Suppressor macrophage treated with lipopolysaccharide for 1 hour (primary cell): ENCODE measurements at regions not wholly inside any gene's neighbourhood (a gene's known extent, or its start where the extent isn't known, plus 50 kb on each side); places are given as distances from the start of the nearest gene placed in this dataset.

Source experiments
- DNase-seq, 3 donors: peaks; one replicate each; pipeline ENCODE4 v3.0.0-alpha.2; 2020 to 2022

DNA sequence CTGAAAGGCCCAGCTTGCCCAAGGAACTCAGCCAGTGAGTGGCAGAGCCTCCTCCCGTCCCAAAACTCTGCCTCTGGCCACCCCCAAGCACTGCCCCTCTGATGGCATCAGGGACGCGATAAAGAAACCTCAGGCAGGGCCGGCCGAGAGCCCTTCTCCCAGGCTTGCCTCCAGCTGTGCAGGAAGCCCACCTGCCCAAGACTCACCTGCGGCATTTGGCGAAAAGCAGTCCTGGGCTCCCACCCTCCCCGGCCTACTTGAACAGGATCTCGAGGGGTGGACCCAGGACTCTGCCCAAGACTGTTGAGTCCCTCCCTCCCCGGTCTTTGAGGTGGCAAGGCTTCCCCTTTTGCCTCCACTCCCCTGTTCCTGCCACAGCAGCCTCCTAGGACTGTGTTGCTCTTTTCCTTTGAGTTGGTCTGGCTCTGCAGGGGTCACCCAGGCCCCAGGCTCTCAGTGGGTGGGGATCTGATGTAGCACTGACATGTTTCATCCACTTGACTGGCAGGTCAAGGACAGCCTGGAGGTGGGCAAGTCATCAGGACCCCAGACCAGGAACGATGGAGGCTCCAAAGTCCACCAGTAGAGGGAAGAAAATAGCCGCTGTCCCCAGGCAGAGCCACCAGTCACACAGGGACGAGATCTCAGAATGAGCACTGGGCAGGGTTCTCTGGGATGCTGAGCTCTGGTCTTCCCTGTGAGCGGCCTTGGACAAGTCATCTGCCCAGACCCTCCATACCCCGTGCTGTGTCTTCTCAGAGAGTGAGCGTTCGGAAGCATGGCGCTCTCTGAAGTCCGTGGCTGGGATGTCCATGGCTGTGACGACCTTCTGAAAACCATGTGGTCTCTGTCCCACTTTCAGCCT lies 111.0 kb upstream of the TNRC6C start:
- DNase-seq = no peak

DNA sequence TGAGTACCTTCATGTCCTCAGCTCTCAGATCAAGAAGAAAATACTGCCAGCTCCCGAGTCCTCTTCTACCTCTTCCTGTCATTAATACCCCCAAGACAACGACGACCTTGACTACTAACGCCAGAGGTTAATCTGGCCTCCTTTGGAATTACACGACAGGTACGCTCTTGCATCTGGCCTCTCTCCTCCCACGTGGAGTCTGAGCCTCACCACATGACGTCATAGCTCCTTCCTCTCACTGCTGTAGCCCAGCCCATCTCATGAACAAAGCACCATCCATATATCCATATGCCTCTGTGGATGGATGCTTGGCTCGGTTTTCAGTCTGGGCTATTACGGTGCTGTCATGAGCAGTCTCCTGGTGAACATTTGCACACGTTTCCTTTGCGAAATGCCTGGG lies 110.2 kb upstream of the TNRC6C start:
- DNase-seq = peak in 1 of 3 donors; percentile 27

- no peak for DNase-seq
These were observed 109.3 kb upstream of the TNRC6C start for GRCh38 chr17:77849239-77849638.

DNA sequence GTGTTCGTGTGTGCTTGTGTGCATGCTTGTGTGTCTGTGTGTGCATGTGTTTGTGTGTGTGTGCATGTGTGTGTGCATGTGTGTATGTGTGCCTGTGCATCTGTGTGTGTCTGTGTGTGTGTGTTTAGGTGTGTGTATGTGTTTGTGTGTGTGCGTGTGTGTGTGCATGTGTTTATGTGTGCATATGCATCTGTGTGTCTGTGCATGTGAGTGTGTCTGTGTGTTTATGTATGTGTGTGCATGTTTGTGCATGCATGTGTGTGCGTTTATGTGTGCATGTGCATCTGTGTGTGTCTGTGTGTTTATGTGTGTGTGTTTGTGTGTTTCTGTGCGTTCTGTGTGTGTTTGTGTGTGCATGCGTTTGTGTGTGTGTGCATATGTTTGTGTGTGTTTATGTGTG lies 106.6 kb upstream of the TNRC6C start:
- no peak for DNase-seq

- no peak for DNase-seq
These were observed 105.8 kb upstream of the TNRC6C start for GRCh38 chr17:77852731-77853130.

GRCh38 chr17:77853191-77853977 lies 105.1 kb upstream of the TNRC6C start:
- DNase-seq = no peak

DNA sequence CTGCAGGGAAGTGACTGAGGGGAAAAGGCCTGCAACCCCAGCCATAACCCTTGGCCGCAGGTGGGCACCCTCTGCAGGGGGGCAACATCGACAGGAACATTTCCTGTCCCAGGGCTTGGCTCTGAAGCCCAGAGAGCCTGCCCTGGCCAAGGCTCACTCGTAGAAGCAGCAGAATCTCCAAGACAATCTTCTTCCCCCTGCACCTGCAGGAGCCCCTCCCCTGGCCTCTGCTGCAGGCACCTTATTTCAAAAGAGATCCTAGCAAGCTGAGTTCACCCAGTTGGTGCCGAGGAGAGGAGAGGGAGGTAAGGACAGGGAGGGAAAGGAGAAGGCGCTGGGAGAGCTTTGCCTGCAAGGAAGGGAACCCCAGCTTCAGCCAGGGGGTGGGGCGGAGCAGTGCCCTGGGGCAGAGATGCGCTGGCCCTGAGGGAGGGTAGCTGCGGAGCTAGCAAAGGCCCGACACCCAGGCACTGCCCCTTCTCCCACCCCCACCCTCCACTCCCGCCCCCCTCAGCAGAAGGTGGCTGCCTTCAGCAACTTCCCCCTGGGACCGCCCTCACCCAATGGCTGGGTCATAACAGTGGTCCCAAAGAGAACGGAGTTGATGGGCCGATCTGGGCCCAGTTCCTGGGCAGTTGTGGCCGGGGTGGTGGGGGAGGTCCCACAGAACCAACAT lies 104.3 kb upstream of the TNRC6C start:
- DNase-seq = no peak

GRCh38 chr17:77854759-77855745 lies 103.5 kb upstream of the TNRC6C start:
- DNase-seq = no peak

DNA sequence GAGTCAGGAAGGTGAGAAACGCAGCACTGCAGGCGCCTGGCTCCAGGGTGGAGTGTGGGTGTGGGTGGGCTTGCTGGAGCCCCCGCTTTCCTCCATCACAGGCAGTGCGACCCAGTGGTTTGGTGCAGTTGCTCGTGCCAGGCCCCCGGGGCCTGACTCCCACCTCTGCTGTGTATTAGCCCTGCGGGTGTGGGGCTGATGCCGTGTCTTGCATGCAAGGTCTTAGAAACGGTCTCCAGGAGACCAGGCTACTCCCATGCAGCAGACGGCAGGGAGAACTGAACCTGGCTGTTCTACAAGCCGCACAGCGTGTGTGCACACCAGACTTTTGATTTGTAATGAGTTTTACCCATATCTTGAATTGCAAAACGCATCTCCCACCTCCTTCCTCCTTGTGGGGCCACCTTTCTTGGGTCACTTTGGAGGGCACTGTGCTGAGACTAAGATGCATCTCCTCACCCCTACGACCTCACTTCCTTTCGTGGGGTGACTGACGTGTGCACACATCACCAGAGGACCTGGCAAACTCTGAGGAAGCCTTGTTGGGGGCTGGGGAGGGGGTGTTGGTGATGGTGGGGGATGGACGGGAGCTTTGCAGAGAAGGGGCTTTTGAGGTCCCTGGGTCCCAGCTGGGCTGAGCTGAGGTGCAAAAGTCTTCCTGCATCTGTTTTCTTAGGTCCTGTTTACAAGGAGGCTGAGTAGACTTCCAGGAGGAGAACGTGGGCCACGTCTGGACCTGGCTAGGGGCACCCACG lies 101.8 kb upstream of the TNRC6C start:
- DNase-seq = no peak

GRCh38 chr17:77857306-77857555 lies 101.3 kb upstream of the TNRC6C start:
- no peak for DNase-seq

GRCh38 chr17:77857613-77858012 lies 100.9 kb upstream of the TNRC6C start:
- no peak for DNase-seq

DNA sequence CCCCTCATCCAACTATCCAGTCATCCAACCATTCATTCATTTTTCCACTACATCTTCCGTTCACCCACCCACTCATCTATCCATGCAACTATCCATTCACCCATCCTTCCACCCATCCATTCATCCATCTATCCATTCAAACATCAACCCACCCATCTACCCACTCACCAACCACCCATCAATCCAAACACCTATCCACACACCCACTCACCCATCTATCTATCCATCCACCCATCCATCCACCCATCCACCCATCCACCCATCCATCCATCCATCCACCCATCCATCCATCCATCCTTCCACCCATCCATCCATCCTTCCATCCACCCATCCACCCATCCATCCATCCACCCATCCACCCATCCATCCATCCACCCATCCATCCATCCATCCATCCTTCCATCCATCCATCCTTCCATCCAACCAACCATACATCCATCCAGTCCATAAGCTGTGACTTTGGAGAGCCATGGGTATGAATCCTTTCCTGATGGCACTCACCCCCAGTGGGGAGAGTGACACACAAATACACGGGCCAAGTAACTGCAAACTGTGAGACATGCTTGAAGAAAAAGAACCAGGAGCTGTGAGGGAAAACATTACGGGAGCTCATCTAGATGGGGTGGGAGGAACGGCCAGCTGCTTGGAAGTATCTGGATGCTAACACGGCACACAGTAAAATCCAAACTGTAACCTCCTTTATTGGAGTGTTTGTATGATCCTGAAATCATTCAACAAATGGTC lies 100.0 kb upstream of the TNRC6C start:
- no peak for DNase-seq

GRCh38 chr17:77859035-77859810 lies 99.3 kb upstream of the TNRC6C start:
- no peak for DNase-seq

DNA sequence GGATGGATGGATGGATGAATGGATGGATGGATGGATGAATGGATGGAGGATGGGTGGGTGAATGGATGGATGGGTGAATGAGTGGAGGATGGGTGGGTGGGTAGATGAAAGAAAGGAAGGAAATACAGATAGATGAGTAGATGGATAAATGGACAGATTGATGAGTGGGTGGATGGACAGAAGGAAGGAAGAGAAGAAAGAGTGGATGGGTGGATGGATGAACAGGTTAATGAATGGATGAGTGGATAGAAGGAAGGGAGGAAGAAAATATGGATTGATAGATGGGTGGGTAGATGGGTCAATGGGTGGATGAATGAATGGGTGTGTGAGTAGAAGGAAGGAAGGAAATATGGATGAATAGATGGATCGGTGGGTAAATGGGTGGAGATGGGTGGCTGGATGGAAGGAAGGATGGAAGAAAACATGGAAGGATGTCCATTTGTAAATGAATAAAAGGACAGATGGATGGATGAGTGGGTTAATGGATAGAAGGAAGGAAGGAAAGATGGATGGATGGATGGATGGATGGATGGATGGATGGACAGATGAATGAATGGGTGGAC lies 97.3 kb upstream of the TNRC6C start:
- no peak for DNase-seq

DNA sequence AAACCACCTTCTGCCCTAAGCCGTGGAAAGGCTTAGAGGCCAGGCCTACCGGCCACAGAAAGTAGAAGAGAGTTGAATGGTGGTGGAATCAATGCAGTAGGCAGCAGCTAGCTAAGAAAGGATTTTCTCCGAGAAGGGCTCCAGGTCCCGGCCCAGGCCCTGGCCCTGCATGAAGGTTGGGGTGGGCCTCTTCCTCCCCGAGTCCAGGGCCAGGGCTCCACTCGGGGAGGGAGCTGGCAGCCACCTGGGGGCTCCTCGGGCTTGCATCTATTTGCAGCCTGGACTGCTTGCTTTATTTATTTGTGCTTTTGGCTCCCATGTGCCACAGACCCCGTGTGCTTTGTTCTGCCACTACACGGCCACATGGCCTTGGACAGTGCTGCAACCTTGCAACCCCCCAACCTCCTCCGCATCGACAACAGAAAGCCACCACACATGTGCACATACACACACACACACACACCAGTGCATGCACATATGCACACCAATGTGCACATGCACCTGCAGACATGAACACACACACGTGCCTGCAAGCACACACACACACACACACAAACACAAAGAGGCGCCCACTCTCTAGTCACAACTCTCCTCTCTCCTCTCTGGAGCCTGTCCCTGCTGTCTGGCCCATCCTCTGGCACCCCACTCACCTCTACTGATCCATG lies 96.4 kb upstream of the TNRC6C start:
- no peak for DNase-seq

GRCh38 chr17:77862890-77863813 lies 95.4 kb upstream of the TNRC6C start:
- no peak for DNase-seq

DNA sequence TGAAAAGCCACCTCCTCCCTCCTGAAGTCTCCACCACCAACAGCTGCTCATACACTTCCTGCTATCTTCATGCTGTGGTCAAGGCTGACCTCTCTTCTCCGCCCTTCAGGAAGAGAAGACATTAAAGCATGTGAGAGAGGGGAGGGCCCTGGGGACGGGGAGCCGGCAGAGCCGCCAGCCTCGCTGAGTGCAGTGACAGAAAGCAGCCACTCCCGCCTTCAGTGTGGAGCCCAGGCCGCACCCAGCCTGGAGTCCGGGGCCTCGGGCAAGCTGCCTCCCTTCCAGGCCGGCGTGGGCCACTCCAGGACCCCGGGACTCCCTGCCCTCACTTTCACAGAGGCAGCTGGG lies 94.7 kb upstream of the TNRC6C start:
- peak; percentile 50 to 62 (median 56) for DNase-seq
